SU-DHL-6 (cell line): ENCODE measurements at regions not wholly inside any gene's neighbourhood (a gene's known extent, or its start where the extent isn't known, plus 50 kb on each side); places are given as distances from the start of the nearest gene placed in this dataset.

Experiments
- EZH2phosphoT487 ChIP-seq: fragments of 200-600 bp; sonication (generic), shearing (Covaris generic); conservative IDR thresholded peaks from 2 replicates; pipeline ENCODE4 v1.6.1; 2018; ENCODE audit warnings: mild to moderate bottlenecking, antibody characterized with exemption, low read length, moderate library complexity, mixed read lengths
- TF ChIP-seq, protein P1 (sequence below): fragments of 200-600 bp; sonication (generic); IDR thresholded peaks from one replicate; pipeline ENCODE4 v1.5.1; 2017; ENCODE audit warnings: antibody characterized with exemption, mild to moderate bottlenecking, low read length, moderate library complexity; ENCODE audit not compliant: insufficient read depth, poor library complexity, severe bottlenecking

- TF ChIP-seq, protein P1, sequence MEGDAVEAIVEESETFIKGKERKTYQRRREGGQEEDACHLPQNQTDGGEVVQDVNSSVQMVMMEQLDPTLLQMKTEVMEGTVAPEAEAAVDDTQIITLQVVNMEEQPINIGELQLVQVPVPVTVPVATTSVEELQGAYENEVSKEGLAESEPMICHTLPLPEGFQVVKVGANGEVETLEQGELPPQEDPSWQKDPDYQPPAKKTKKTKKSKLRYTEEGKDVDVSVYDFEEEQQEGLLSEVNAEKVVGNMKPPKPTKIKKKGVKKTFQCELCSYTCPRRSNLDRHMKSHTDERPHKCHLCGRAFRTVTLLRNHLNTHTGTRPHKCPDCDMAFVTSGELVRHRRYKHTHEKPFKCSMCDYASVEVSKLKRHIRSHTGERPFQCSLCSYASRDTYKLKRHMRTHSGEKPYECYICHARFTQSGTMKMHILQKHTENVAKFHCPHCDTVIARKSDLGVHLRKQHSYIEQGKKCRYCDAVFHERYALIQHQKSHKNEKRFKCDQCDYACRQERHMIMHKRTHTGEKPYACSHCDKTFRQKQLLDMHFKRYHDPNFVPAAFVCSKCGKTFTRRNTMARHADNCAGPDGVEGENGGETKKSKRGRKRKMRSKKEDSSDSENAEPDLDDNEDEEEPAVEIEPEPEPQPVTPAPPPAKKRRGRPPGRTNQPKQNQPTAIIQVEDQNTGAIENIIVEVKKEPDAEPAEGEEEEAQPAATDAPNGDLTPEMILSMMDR, result no peak
- TF ChIP-seq EZH2phosphoT487, result no peak
Measured at GRCh38 chr3:126290325-126290724, 66.9 kb downstream of the KLF15 start.
